Thyroid gland (tissue), 4 donors: ENCODE measurements at regions not wholly inside any gene's neighbourhood (a gene's known extent, or its start where the extent isn't known, plus 50 kb on each side); places are given as distances from the start of the nearest gene placed in this dataset.
"Not testable (repeated sequence)": the region's sequence is repeated elsewhere in the genome, so short reads cannot be mapped to it uniquely, and the experiment has no call there.

ENCODE experiments used
- DNase-seq, 2 donors: peaks; one replicate each; pipeline ENCODE4 v3.0.0-alpha.2; 2019
- H3K27ac ChIP-seq, 3 donors: fragments of 200-600 bp; sonication (generic); 1 replicate in 2 of 3; 2 replicates in 1 of 3; pipeline ENCODE4 v1.5.1; 2016 to 2019; ENCODE audit warnings: mild to moderate bottlenecking in 1 of 3, moderate library complexity in 1 of 3
- H3K27me3 ChIP-seq: fragments of 200-600 bp; sonication (generic); one replicate; pipeline ENCODE4 v1.5.1; 2019
- H3K36me3 ChIP-seq, 2 donors: fragments of 200-600 bp; sonication (generic); one replicate each; pipeline ENCODE4 v1.5.1; 2016 to 2019
- H3K4me1 ChIP-seq, 2 donors: fragments of 200-600 bp; sonication (generic); one replicate each; pipeline ENCODE4 v1.5.1; 2017 to 2019
- H3K4me3 ChIP-seq, 3 donors: fragments of 200-600 bp; sonication (generic); replicated peaks in 1 of 3; 1 replicate in 2 of 3; 2 replicates in 1 of 3; pipeline ENCODE4 v1.5.1; 2016; ENCODE audit warnings: mild to moderate bottlenecking in 1 of 3
- H3K9me3 ChIP-seq: fragments of 200-600 bp; sonication (generic); one replicate; pipeline ENCODE4 v1.5.1; 2017
- CTCF ChIP-seq, 6 experiments: fragments of 200-600 bp in 3 of 6; fragments of 450-650 bp in 3 of 6; sonication (generic) in 3 of 6; IDR thresholded peaks; one replicate each; pipeline ENCODE4 v1.5.1; 2016 to 2019; ENCODE audit warnings: antibody characterized with exemption in 6 of 6, mild to moderate bottlenecking in 2 of 6, inconsistent platforms in 1 of 6, moderate library complexity in 1 of 6
- POLR2A ChIP-seq, 2 donors: fragments of 450-650 bp; IDR thresholded peaks; one replicate each; pipeline ENCODE4 v1.6.1; 2017; ENCODE audit warnings: antibody characterized with exemption in 2 of 2, mild to moderate bottlenecking in 2 of 2, moderate library complexity in 1 of 2
- WGBS, 2 donors: methylation state at CpG; one replicate each; pipeline ENCODE4 v1.1.5; 2017; 5-methylcytosine and 5-hydroxymethylcytosine counted together
- intact Hi-C: fragments of 100-400 bp; cut with DNase I; formaldehyde crosslinking; loops from one replicate; pipeline ENCODE4 v1.15.1; 2023

- intact Hi-C loops = no loop called here
- Histone ChIP-seq H3K9me3 (no peaks in the 10 kb centered on the region), H3K4me3 (no peak overlapping the region), H3K4me1 (peaks cover 5 to 19% of the 10 kb centered on the region in 2 donors), H3K36me3 (no peaks in the 10 kb centered on the region), H3K27me3 (no peaks in the 10 kb centered on the region), H3K27ac (no peak overlapping the region)
- no peak for DNase-seq
- TF ChIP-seq POLR2A (IDR thresholded peaks at IDR 0.05) (no peak), CTCF (IDR thresholded peaks at IDR 0.05) (no peak)
Observed at GRCh38 chr7:124254396-124254795, 221.5 kb upstream of the TMEM229A start.

GRCh38 chr7:124251636-124252035, 218.8 kb upstream of the TMEM229A start:
- no peaks in the 10 kb centered on the region for H3K27me3 ChIP-seq
- TF ChIP-seq POLR2A (IDR thresholded peaks at IDR 0.05) (no peak), CTCF (IDR thresholded peaks at IDR 0.05) (no peak)
- peaks cover 5 to 22% of the 10 kb centered on the region in 2 donors for H3K4me1 ChIP-seq
- no peaks in the 10 kb centered on the region for H3K36me3 ChIP-seq
- no peaks in the 10 kb centered on the region for H3K9me3 ChIP-seq
- H3K27ac ChIP-seq = no peak overlapping the region
- DNase-seq = no peak
- intact Hi-C loops = no loop called here
- H3K4me3 ChIP-seq = no peak overlapping the region

- Histone ChIP-seq H3K27ac (no peak overlapping the region), H3K9me3 (no peaks in the 10 kb centered on the region), H3K27me3 (no peaks in the 10 kb centered on the region), H3K4me1 (peaks cover 5 to 22% of the 10 kb centered on the region in 2 donors), H3K36me3 (no peaks in the 10 kb centered on the region), H3K4me3 (no peak overlapping the region)
- TF ChIP-seq CTCF (IDR thresholded peaks at IDR 0.05) (no peak), POLR2A (IDR thresholded peaks at IDR 0.05) (no peak)
- DNase-seq = no peak
- intact Hi-C loops = no loop called here
- 41% methylated on average over 5 of the region's 5 CpGs for WGBS, 2 donors
Observed at GRCh38 chr7:124250297-124251034, 217.6 kb upstream of the TMEM229A start.

GRCh38 chr7:124247691-124248090, 214.8 kb upstream of the TMEM229A start:
- no peak overlapping the region for H3K4me3 ChIP-seq
- DNase-seq = no peak
- H3K9me3 ChIP-seq = no peaks in the 10 kb centered on the region
- H3K36me3 ChIP-seq = no peaks in the 10 kb centered on the region
- H3K4me1 ChIP-seq = peaks cover 5 to 22% of the 10 kb centered on the region in 2 donors
- H3K27me3 ChIP-seq = no peaks in the 10 kb centered on the region
- TF ChIP-seq CTCF (IDR thresholded peaks at IDR 0.05) (no peak), POLR2A (IDR thresholded peaks at IDR 0.05) (no peak)
- no peak overlapping the region for H3K27ac ChIP-seq
- intact Hi-C loops = no loop called here
- WGBS, 2 donors = 50 to 60% methylated on average over 2 of the region's 2 CpGs

- peaks cover 5 to 21% of the 10 kb centered on the region in 2 donors for H3K4me1 ChIP-seq
- no peak for DNase-seq
- 81 to 85% methylated on average over 2 of the region's 2 CpGs for WGBS, 2 donors
- no peak overlapping the region for H3K27ac ChIP-seq
- TF ChIP-seq POLR2A (IDR thresholded peaks at IDR 0.05) (no peak), CTCF (IDR thresholded peaks at IDR 0.05) (no peak)
- no peaks in the 10 kb centered on the region for H3K27me3 ChIP-seq
- H3K4me3 ChIP-seq = no peak overlapping the region
- H3K36me3 ChIP-seq = no peaks in the 10 kb centered on the region
- intact Hi-C loops = no loop called here
- no peaks in the 10 kb centered on the region for H3K9me3 ChIP-seq
Observed at GRCh38 chr7:124246262-124246863, 213.5 kb upstream of the TMEM229A start.

GRCh38 chr7:124244469-124244868, 211.6 kb upstream of the TMEM229A start:
- H3K4me1 ChIP-seq, H3K36me3 ChIP-seq, intact Hi-C loops, H3K27ac ChIP-seq, H3K4me3 ChIP-seq, DNase-seq, H3K27me3 ChIP-seq, H3K9me3 ChIP-seq: not testable (repeated sequence)
